Body of pancreas (tissue), 4 donors: ENCODE measurements at regions not wholly inside any gene's neighbourhood (a gene's known extent, or its start where the extent isn't known, plus 50 kb on each side); places are given as distances from the start of the nearest gene placed in this dataset.

Experiments used
- CTCF ChIP-seq, 7 experiments: fragments of 450-650 bp in 4 of 7; fragments of 200-600 bp in 3 of 7; sonication (generic) in 3 of 7; IDR thresholded peaks; one replicate each; pipeline ENCODE4 v1.5.1; 2016 to 2019; ENCODE audit warnings: antibody characterized with exemption in 7 of 7
- POLR2A ChIP-seq, 3 donors: fragments of 450-650 bp; IDR thresholded peaks; one replicate each; pipeline ENCODE4 v1.6.1; 2016; ENCODE audit warnings: antibody characterized with exemption in 3 of 3, mild to moderate bottlenecking in 2 of 3

- TF ChIP-seq CTCF (IDR thresholded peaks at IDR 0.05) (no peak), POLR2A (IDR thresholded peaks at IDR 0.05) (no peak)
Measured at GRCh38 chr17:53924530-53925455, 102.1 kb downstream of the KIF2B start.
